Neuronal stem cell (in vitro differentiated cells): ENCODE measurements at regions not wholly inside any gene's neighbourhood (a gene's known extent, or its start where the extent isn't known, plus 50 kb on each side); places are given as distances from the start of the nearest gene placed in this dataset.
"Not testable (repeated sequence)": the region's sequence is repeated elsewhere in the genome, so short reads cannot be mapped to it uniquely, and the experiment has no call there.

Experiments used
- DNase-seq: peaks from one replicate; pipeline ENCODE4 v3.0.0-alpha.2; 2013; ENCODE audit warnings: low spot score
- H2AFZ ChIP-seq: one replicate; pipeline ENCODE4 v1.6.1; 2013; ENCODE audit warnings: mild to moderate bottlenecking, low read length, inconsistent platforms
- H2AK5ac ChIP-seq: 2 replicates; pipeline ENCODE4 v1.6.1; 2013; ENCODE audit warnings: low read depth, mild to moderate bottlenecking, inconsistent platforms, low read length, moderate library complexity, mixed read lengths
- H2BK120ac ChIP-seq: 2 replicates; pipeline ENCODE4 v1.6.1; 2013; ENCODE audit warnings: low read depth, mild to moderate bottlenecking, inconsistent platforms, low read length, moderate library complexity, mixed read lengths
- H2BK12ac ChIP-seq: one replicate; pipeline ENCODE4 v1.6.1; 2013; ENCODE audit warnings: low read length, inconsistent platforms
- H2BK15ac ChIP-seq: 2 replicates; pipeline ENCODE4 v1.6.1; 2013; ENCODE audit warnings: mild to moderate bottlenecking, low read length, inconsistent platforms, mixed read lengths
- H2BK5ac ChIP-seq: one replicate; pipeline ENCODE4 v1.6.1; 2013; ENCODE audit warnings: inconsistent platforms, mild to moderate bottlenecking, low read length, moderate library complexity
- H3K14ac ChIP-seq: one replicate; pipeline ENCODE4 v1.6.1; 2013; ENCODE audit warnings: low read length, inconsistent platforms
- H3K18ac ChIP-seq: 2 replicates; pipeline ENCODE4 v1.6.1; 2013; ENCODE audit warnings: low read length, inconsistent platforms
- H3K23ac ChIP-seq: 2 replicates; pipeline ENCODE4 v1.6.1; 2013; ENCODE audit warnings: low read depth, mild to moderate bottlenecking, mixed read lengths, low read length, inconsistent platforms; ENCODE audit not compliant: poor library complexity
- H3K27ac ChIP-seq: replicated peaks from 3 replicates; pipeline ENCODE4 v1.5.1; 2013; ENCODE audit warnings: low read length, inconsistent platforms
- H3K27me3 ChIP-seq, 3 experiments: 2 replicates each; pipeline ENCODE4 v1.6.1; 2013; ENCODE audit warnings: low read length in 3 of 3, mild to moderate bottlenecking in 2 of 3, inconsistent platforms in 1 of 3, low read depth in 1 of 3, mixed read lengths in 1 of 3, moderate library complexity in 1 of 3; ENCODE audit not compliant: control insufficient read depth in 3 of 3, insufficient read depth in 3 of 3
- H3K36me3 ChIP-seq, 2 donors: replicated peaks in 1 of 2; 2 replicates each; pipeline ENCODE4 v1.6.1; 2013; ENCODE audit warnings: low read length in 2 of 2; ENCODE audit not compliant: control insufficient read depth in 2 of 2, insufficient read depth in 2 of 2
- H3K4ac ChIP-seq: 2 replicates; pipeline ENCODE4 v1.6.1; 2013; ENCODE audit warnings: inconsistent platforms, mild to moderate bottlenecking, low read length, moderate library complexity
- H3K4me1 ChIP-seq, 2 donors: 1 replicate in 1 of 2; 2 replicates in 1 of 2; pipeline ENCODE4 v1.6.1; 2013; ENCODE audit warnings: low read length in 2 of 2, low read depth in 1 of 2; ENCODE audit not compliant: control insufficient read depth in 2 of 2, insufficient read depth in 1 of 2
- H3K4me2 ChIP-seq: one replicate; pipeline ENCODE4 v1.6.1; 2013; ENCODE audit warnings: mild to moderate bottlenecking, low read length, inconsistent platforms; ENCODE audit not compliant: insufficient read depth, poor library complexity, severe bottlenecking
- H3K4me3 ChIP-seq, 2 donors: 2 replicates each; pipeline ENCODE4 v1.5.1; 2013; ENCODE audit warnings: low read length in 2 of 2, mild to moderate bottlenecking in 2 of 2, inconsistent platforms in 1 of 2, moderate library complexity in 1 of 2
- H3K79me1 ChIP-seq: one replicate; pipeline ENCODE4 v1.6.1; 2013; ENCODE audit warnings: low read depth, mild to moderate bottlenecking, inconsistent platforms, low read length, moderate library complexity
- H3K9ac ChIP-seq: one replicate; pipeline ENCODE4 v1.6.1; 2013; ENCODE audit warnings: mild to moderate bottlenecking, low read depth, low read length, inconsistent platforms; ENCODE audit not compliant: poor library complexity
- H3K9me3 ChIP-seq, 2 donors: replicated peaks in 1 of 2; 2 replicates each; pipeline versions ENCODE3 to v1.6.1; 2013; ENCODE audit warnings: low read length in 2 of 2, mild to moderate bottlenecking in 2 of 2, inconsistent platforms in 1 of 2, low read depth in 1 of 2, mixed read lengths in 1 of 2, moderate library complexity in 1 of 2; ENCODE audit not compliant: control insufficient read depth in 2 of 2, insufficient read depth in 1 of 2
- H4K8ac ChIP-seq: one replicate; pipeline ENCODE4 v1.6.1; 2013; ENCODE audit warnings: low read depth, mild to moderate bottlenecking, inconsistent platforms, low read length, moderate library complexity
- H4K91ac ChIP-seq: one replicate; pipeline ENCODE4 v1.6.1; 2013; ENCODE audit warnings: low read length, low read depth, mild to moderate bottlenecking, inconsistent platforms; ENCODE audit not compliant: poor library complexity
- WGBS, 2 donors: extraction: QIAGEN DNeasy Blood & Tissue Kit; methylation state at CpG; one replicate each; pipeline ENCODE4 v1.1.7; 2013; ENCODE audit warnings: missing lambda C conversion rate in 2 of 2, mixed read lengths in 1 of 2; ENCODE audit not compliant: insufficient read length in 2 of 2, insufficient replicate concordance in 1 of 2; ENCODE audit errors: extremely low coverage in 2 of 2; 5-methylcytosine and 5-hydroxymethylcytosine counted together

DNA sequence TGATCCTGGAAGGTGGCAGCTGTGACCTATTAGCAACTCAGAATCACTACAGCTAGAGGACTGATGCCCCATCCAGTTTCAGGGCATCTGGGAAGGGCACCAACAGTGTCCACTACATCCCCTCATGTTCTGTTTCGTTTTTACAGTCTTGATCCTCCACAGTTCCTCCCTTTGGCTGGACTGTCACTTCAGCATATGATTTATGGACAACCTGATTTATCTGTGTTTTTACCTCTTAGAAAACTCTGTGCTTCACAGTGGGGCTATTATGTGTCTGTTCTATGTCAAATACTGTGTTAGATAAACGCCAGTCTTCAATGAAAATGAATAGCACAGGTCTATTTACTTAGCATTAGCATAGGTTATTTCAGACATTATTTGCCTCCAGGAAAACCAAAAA lies 63.1 kb upstream of the GRPR start:
- Histone ChIP-seq H3K4me2 (no peak overlapping the region), H2BK120ac (no peak overlapping the region), H2AFZ (no peak overlapping the region), H2BK15ac (no peak overlapping the region), H3K4ac (no peak overlapping the region), H3K9me3 (no peaks in the 10 kb centered on the region), H3K23ac (no peak overlapping the region), H3K27ac (no peak overlapping the region), H3K79me1 (no peaks in the 10 kb centered on the region), H3K36me3 (no peaks in the 10 kb centered on the region), H3K4me1 (no peaks in the 10 kb centered on the region), H3K4me3 (no peak overlapping the region), H4K8ac (no peak overlapping the region), H2BK12ac (no peak overlapping the region), H3K18ac (no peak overlapping the region), H2AK5ac (no peak overlapping the region), H3K27me3 (no peaks in the 10 kb centered on the region), H3K9ac (no peak overlapping the region), H2BK5ac (no peak overlapping the region), H4K91ac (no peak overlapping the region), H3K14ac (no peak overlapping the region)
- no peak for DNase-seq
- whole genome bisulfite sequencing, 2 donors, result no CpG with 5 or more reads among the region's 2 CpGs

DNA sequence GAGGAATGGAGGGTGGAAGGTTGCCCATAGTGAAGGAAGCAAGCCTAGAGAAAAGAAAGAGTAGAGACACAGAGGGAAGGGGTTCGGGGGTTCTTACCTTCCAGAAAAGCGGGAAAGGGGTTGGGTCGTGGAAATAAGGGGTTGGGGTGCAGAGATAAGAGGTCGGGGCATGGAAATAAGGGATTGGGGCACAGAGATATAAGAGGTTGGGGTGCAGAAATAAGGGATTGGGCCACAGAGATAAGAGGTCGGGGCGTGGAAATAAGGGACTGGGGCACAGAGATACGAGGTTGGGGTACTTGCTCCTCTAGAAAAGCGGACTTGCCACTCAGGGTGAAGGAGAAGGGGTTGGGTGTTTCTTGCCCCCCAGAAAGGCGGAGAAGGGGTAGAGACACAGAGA lies 74.2 kb upstream of the GRPR start:
- H3K27me3 ChIP-seq, H2AFZ ChIP-seq, H2BK15ac ChIP-seq, H2BK12ac ChIP-seq, H4K8ac ChIP-seq, H3K18ac ChIP-seq, H3K9ac ChIP-seq, H3K36me3 ChIP-seq, DNase-seq, H2AK5ac ChIP-seq, H3K4me1 ChIP-seq, H2BK5ac ChIP-seq, H3K4me3 ChIP-seq, H3K9me3 ChIP-seq, H3K4ac ChIP-seq, H3K14ac ChIP-seq, H2BK120ac ChIP-seq, H3K4me2 ChIP-seq, H3K79me1 ChIP-seq, H4K91ac ChIP-seq, H3K27ac ChIP-seq, H3K23ac ChIP-seq: not testable (repeated sequence)
- WGBS, 2 donors, result no CpG with 5 or more reads among the region's 9 CpGs

DNA sequence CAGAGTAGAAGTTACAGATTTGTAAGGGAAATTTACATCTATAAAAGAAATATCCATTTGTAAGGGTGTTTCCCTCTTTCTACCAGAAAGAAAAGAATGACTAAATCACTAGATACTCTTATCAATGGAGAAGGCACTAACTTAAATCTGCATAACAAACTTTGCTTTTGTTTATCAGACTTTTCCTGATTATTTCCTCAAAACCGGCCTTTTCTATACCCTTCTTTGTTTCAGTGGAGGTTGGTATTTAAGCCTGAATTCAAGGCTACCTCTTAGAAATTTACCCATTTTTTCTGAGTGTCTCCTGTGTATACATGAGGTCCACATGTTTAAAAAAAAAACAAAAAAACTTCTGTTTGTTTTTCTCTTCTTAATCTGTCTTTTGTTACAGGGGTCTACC lies 80.4 kb upstream of the GRPR start:
- Histone ChIP-seq H2AFZ (no peak overlapping the region), H3K79me1 (no peaks in the 10 kb centered on the region), H2BK12ac (no peak overlapping the region), H3K4me3 (no peak overlapping the region), H3K36me3 (no peaks in the 10 kb centered on the region), H3K4me2 (no peak overlapping the region), H3K27me3 (peaks cover 0 to 3% (median 0%) of the 10 kb centered on the region in 3 experiments), H2BK15ac (no peak overlapping the region), H4K91ac (no peak overlapping the region), H4K8ac (no peak overlapping the region), H3K4me1 (no peaks in the 10 kb centered on the region), H3K27ac (no peak overlapping the region), H3K14ac (no peak overlapping the region), H2AK5ac (no peak overlapping the region), H3K4ac (no peak overlapping the region), H2BK5ac (no peak overlapping the region), H3K18ac (no peak overlapping the region), H3K9ac (no peak overlapping the region), H3K9me3 (no peaks in the 10 kb centered on the region), H3K23ac (no peak overlapping the region), H2BK120ac (no peak overlapping the region)
- no CpG with 5 or more reads among the region's 1 CpG for WGBS, 2 donors
- no peak for DNase-seq

DNA sequence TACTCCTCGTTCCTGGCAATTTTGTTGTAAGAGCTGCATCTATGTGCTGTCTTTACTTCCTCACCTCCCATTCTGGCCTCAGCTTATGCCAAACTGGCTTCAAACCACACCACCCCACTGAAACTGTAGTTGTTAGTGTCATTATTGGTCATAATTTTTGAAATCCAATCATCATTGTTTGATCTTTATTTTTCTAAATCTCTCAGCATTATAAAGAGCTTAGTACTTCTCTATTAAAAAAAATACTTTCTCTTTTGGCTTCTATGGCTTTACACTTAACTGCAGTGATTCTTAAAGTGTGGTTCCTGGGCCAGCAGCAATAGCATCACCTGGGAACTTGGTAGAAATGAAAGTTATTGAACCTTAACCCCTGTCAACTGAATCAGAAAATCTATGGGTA lies 83.5 kb upstream of the GRPR start:
- no peak overlapping the region for H3K27ac ChIP-seq
- no peak overlapping the region for H3K14ac ChIP-seq
- no peak overlapping the region for H2BK5ac ChIP-seq
- H2AFZ ChIP-seq, result no peak overlapping the region
- H3K4me3 ChIP-seq, result no peak overlapping the region
- H3K9me3 ChIP-seq, result no peaks in the 10 kb centered on the region
- H4K91ac ChIP-seq, result no peak overlapping the region
- no peak overlapping the region for H3K18ac ChIP-seq
- H3K4ac ChIP-seq, result no peak overlapping the region
- no peak overlapping the region for H3K9ac ChIP-seq
- no peak overlapping the region for H2AK5ac ChIP-seq
- no peaks in the 10 kb centered on the region for H3K36me3 ChIP-seq
- H3K4me1 ChIP-seq, result no peaks in the 10 kb centered on the region
- no peak overlapping the region for H2BK12ac ChIP-seq
- no peak overlapping the region for H4K8ac ChIP-seq
- no peak overlapping the region for H2BK15ac ChIP-seq
- peaks cover 0 to 3% (median 0%) of the 10 kb centered on the region in 3 experiments for H3K27me3 ChIP-seq
- no peak overlapping the region for H2BK120ac ChIP-seq
- no peak for DNase-seq
- WGBS, 2 donors, result 86% methylated on average over 1 of the region's 1 CpG; no CpG with 5 or more reads in 1 of the 2 donors
- H3K4me2 ChIP-seq, result no peak overlapping the region
- H3K79me1 ChIP-seq, result no peaks in the 10 kb centered on the region
- no peak overlapping the region for H3K23ac ChIP-seq
